ENCODE measurements at regions not wholly inside any gene's neighbourhood (a gene's known extent, or its start where the extent isn't known, plus 50 kb on each side); places are given as distances from the start of the nearest gene placed in this dataset.

- no peaks in the 10 kb centered on the region for H3K27me3 Mint-ChIP-seq (ENCODE audit: low read depth)
- peaks cover 11% of the 10 kb centered on the region for H3K36me3 Mint-ChIP-seq (ENCODE audit: low read depth)
- H3K4me3 Mint-ChIP-seq = no peak overlapping the region
- peaks cover 22% of the 10 kb centered on the region for H3K4me1 Mint-ChIP-seq
- peak overlapping the region; percentile 42 to 45 (median 44) for H3K27ac Mint-ChIP-seq
- no peak for TF ChIP-seq CTCF (IDR thresholded peaks at IDR 0.05; ENCODE audit: unreplicated experiment in 3 of 3)
- peaks cover 21% of the 10 kb centered on the region for H3K9me3 Mint-ChIP-seq
These were observed 222.6 kb upstream of the INTU start for GRCh38 chr4:127410201-127410600.

GRCh38 chr4:127410644-127411043 lies 222.1 kb upstream of the INTU start:
- Mint-ChIP-seq H3K36me3 (ENCODE audit: low read depth) (peaks cover 11% of the 10 kb centered on the region), H3K4me3 (no peak overlapping the region), H3K9me3 (peaks cover 21% of the 10 kb centered on the region), H3K4me1 (peaks cover 26% of the 10 kb centered on the region), H3K27ac (peak overlapping the region; percentile 36 to 44 (median 42)), H3K27me3 (ENCODE audit: low read depth) (no peaks in the 10 kb centered on the region)
- TF ChIP-seq CTCF (IDR thresholded peaks at IDR 0.05; ENCODE audit: unreplicated experiment in 3 of 3) = no peak

- no peaks in the 10 kb centered on the region for H3K27me3 Mint-ChIP-seq (ENCODE audit: low read depth)
- TF ChIP-seq CTCF (IDR thresholded peaks at IDR 0.05; ENCODE audit: unreplicated experiment in 3 of 3) = no peak
- H3K4me3 Mint-ChIP-seq = no peak overlapping the region
- H3K36me3 Mint-ChIP-seq (ENCODE audit: low read depth) = no peaks in the 10 kb centered on the region
- H3K27ac Mint-ChIP-seq = peak overlapping the region in 2 of 3 experiments; percentile 16 to 35
- H3K4me1 Mint-ChIP-seq = peaks cover 44% of the 10 kb centered on the region
- peaks cover 1% of the 10 kb centered on the region for H3K9me3 Mint-ChIP-seq
These were observed 217.7 kb upstream of the INTU start for GRCh38 chr4:127414951-127415606.

- H3K4me1 Mint-ChIP-seq = peaks cover 51% of the 10 kb centered on the region
- no peak for TF ChIP-seq CTCF (IDR thresholded peaks at IDR 0.05; ENCODE audit: unreplicated experiment in 3 of 3)
These were observed 216.6 kb upstream of the INTU start for GRCh38 chr4:127416115-127416514.

GRCh38 chr4:127417885-127418535 lies 214.7 kb upstream of the INTU start:
- TF ChIP-seq CTCF (IDR thresholded peaks at IDR 0.05; ENCODE audit: unreplicated experiment in 3 of 3) = no peak
- Mint-ChIP-seq H3K9me3 (no peaks in the 10 kb centered on the region), H3K36me3 (ENCODE audit: low read depth) (no peaks in the 10 kb centered on the region), H3K27ac (peak overlapping the region; percentile 72 to 93 (median 92)), H3K4me3 (peak overlapping the region in 1 of 3 experiments; percentile 14), H3K4me1 (peaks cover 49% of the 10 kb centered on the region), H3K27me3 (ENCODE audit: low read depth) (no peaks in the 10 kb centered on the region)

More at GRCh38 chr4:127416115-127416514, 216.6 kb upstream of the INTU start:
- Mint-ChIP-seq H3K27me3 (ENCODE audit: low read depth) (no peaks in the 10 kb centered on the region), H3K27ac (peak overlapping the region; percentile 35 to 90 (median 53)), H3K36me3 (ENCODE audit: low read depth) (no peaks in the 10 kb centered on the region), H3K9me3 (no peaks in the 10 kb centered on the region), H3K4me3 (no peak overlapping the region)

Measured in nephron (organoid).